OCI-LY3 (cell line): ENCODE measurements at regions not wholly inside any gene's neighbourhood (a gene's known extent, or its start where the extent isn't known, plus 50 kb on each side); places are given as distances from the start of the nearest gene placed in this dataset.

Source experiments
- CTCF ChIP-seq: fragments of 200-600, 300-600 bp; sonication (generic); IDR thresholded peaks from 2 replicates; pipeline ENCODE4 v1.5.1; 2014; ENCODE audit warnings: antibody characterized with exemption, low read length, low read depth
- EZH2phosphoT487 ChIP-seq: fragments of 200-600 bp; shearing (Covaris generic); IDR thresholded peaks from 2 replicates; pipeline ENCODE4 v1.6.1; 2018; ENCODE audit warnings: antibody characterized with exemption, mixed run types, low read depth

- TF ChIP-seq CTCF: no peak
- no peak for TF ChIP-seq EZH2phosphoT487
Measured at GRCh38 chr5:168132241-168132641, 159.2 kb upstream of the WWC1 start.
